Lower lobe of right lung (tissue), 2 donors: ENCODE measurements at regions not wholly inside any gene's neighbourhood (a gene's known extent, or its start where the extent isn't known, plus 50 kb on each side); places are given as distances from the start of the nearest gene placed in this dataset.

Source experiments
- ATAC-seq, 2 donors: fragments of 200-7000 bp; cut with Tn5 transposase; one replicate each; pipeline ENCODE4 v1.9.1; 2020 to 2022; ENCODE audit warnings: mild to moderate bottlenecking in 2 of 2, moderate library complexity in 2 of 2
- DNase-seq: peaks from one replicate; pipeline ENCODE4 v3.0.0-alpha.2; 2020
- H3K27ac ChIP-seq: fragments of 200-600 bp; one replicate; pipeline ENCODE4 v1.8.0; 2022
- H3K27me3 ChIP-seq: fragments of 200-600 bp; one replicate; pipeline ENCODE4 v1.8.0; 2022; ENCODE audit warnings: low read depth
- H3K36me3 ChIP-seq: fragments of 200-600 bp; one replicate; pipeline ENCODE4 v1.8.0; 2022; ENCODE audit warnings: mild to moderate bottlenecking
- H3K4me1 ChIP-seq: fragments of 200-600 bp; one replicate; pipeline ENCODE4 v1.8.0; 2022
- H3K4me3 ChIP-seq: fragments of 200-600 bp; one replicate; pipeline ENCODE4 v1.8.0; 2022; ENCODE audit warnings: mild to moderate bottlenecking
- H3K9me3 ChIP-seq: fragments of 200-600 bp; one replicate; pipeline ENCODE4 v1.8.0; 2022
- intact Hi-C: fragments of 100-400 bp; cut with DNase I; formaldehyde crosslinking; loops from one replicate; pipeline ENCODE4 v1.11.0; 2022
- TF ChIP-seq, protein P1 (sequence below): fragments of 200-600 bp; IDR thresholded peaks from one replicate; pipeline ENCODE4 v1.8.0; 2022; ENCODE audit warnings: antibody characterized with exemption, mild to moderate bottlenecking
- donor health status: DM: no; HTN: yes; CAD: no; lungs with severe emphysema.

DNA sequence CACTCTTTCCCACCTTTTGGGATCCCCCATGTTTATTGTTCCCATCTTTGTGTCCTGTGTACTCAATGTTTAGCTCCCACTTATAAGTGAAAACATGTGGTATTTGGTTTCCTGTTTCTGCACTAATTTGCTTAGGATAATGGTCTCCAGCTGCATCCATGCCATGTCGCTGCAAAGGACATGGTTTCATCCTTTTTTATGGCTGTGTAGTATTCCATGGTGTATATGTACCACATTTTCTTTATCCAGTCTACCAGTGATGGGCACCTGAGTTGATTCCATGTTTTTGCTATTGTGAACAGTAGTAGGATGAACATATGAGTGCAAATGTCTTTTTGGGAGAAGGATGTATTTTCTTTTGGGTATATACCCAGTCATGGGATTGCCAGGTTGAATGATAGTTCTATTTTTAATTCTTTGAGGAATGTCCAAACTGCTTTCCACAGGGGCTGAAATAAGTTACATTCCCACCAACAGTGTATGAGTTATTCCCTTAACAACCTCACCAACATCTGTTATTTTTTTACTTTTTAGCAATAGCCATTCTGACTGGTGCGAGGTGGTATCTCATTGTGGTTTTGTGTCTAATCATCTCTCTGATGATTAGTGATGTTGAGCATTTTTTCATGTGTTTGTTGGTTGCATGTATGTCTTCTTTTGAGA, 55.7 kb upstream of the MEDAG start:
- ATAC-seq (no peak), DNase-seq (no peak)
- Histone ChIP-seq H3K27ac (no peak overlapping the region), H3K4me1 (no peaks in the 10 kb centered on the region), H3K27me3 (no peaks in the 10 kb centered on the region), H3K9me3 (no peaks in the 10 kb centered on the region), H3K36me3 (no peaks in the 10 kb centered on the region), H3K4me3 (no peak overlapping the region)
- intact Hi-C loops, result no loop called here
- TF ChIP-seq, protein P1, sequence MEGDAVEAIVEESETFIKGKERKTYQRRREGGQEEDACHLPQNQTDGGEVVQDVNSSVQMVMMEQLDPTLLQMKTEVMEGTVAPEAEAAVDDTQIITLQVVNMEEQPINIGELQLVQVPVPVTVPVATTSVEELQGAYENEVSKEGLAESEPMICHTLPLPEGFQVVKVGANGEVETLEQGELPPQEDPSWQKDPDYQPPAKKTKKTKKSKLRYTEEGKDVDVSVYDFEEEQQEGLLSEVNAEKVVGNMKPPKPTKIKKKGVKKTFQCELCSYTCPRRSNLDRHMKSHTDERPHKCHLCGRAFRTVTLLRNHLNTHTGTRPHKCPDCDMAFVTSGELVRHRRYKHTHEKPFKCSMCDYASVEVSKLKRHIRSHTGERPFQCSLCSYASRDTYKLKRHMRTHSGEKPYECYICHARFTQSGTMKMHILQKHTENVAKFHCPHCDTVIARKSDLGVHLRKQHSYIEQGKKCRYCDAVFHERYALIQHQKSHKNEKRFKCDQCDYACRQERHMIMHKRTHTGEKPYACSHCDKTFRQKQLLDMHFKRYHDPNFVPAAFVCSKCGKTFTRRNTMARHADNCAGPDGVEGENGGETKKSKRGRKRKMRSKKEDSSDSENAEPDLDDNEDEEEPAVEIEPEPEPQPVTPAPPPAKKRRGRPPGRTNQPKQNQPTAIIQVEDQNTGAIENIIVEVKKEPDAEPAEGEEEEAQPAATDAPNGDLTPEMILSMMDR, result no peak

DNA sequence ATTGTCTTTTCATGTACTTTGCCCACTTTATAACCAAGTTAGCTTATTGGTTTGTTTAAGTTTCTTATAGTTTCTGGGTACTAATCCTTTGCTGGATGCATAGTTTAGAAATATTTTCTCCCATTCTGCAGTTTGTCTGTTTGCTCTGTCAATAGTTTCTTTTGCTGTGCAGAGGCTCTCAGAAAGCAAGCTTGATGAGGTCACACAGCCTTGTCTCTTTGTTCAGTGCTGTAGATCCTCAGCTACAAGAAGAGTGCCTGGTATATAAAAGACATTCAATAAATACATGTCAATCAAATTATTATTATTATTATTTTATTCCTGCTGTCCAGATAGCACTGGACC, 55.2 kb upstream of the MEDAG start:
- intact Hi-C loops, result no loop called here
- Histone ChIP-seq H3K4me1 (no peaks in the 10 kb centered on the region), H3K27ac (no peak overlapping the region), H3K9me3 (no peaks in the 10 kb centered on the region), H3K4me3 (no peak overlapping the region), H3K27me3 (no peaks in the 10 kb centered on the region), H3K36me3 (no peaks in the 10 kb centered on the region)
- DNase-seq, result no peak
- no peak for ATAC-seq
- TF ChIP-seq, protein P1, result no peak

DNA sequence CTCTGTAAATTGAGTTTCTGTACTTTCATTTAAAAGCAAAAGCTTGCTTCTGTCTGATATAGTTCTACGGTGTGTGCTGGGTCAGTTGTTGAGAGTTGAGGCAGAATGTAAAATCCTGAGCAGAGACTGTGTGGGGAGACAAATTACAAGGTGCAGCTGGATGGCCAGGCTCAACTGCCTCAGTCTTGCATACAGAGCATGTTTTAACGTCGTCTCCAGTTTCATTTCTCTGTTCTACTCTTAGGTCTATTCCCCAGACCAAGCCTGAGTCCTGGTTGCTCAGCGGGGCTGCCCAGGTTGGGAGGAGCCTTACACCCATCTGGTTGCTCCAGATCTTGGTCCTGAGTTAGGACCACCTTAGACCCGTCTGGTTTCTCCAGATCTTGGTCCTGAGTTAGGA, 54.4 kb upstream of the MEDAG start:
- TF ChIP-seq, protein P1, result no peak
- no peaks in the 10 kb centered on the region for H3K4me1 ChIP-seq
- no peak for DNase-seq
- intact Hi-C loops, result no loop called here
- H3K27ac ChIP-seq, result no peak overlapping the region
- no peak overlapping the region for H3K4me3 ChIP-seq
- no peaks in the 10 kb centered on the region for H3K27me3 ChIP-seq
- no peak for ATAC-seq
- H3K36me3 ChIP-seq, result no peaks in the 10 kb centered on the region
- H3K9me3 ChIP-seq, result no peaks in the 10 kb centered on the region

DNA sequence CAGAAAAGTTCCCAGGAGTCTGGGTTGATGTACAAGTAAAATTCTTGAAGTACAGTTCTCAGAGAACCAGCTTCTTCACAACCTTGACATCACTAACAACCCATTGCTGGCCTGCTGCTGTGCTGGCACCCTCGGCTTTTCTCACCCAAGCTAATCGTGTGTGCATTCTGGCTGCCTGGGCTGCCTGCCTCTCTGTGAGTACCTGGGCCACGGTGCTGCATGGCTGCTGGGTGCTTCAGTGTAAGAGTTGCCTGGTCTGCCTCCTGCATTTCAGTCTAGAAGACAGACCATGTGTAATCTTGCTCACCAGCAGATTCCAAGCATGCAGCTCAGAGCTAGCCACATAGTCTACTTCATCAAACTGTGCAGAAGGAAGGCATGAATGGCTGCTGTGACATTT, 50.5 kb upstream of the MEDAG start:
- Histone ChIP-seq H3K4me3 (no peak overlapping the region), H3K27me3 (no peaks in the 10 kb centered on the region), H3K36me3 (no peaks in the 10 kb centered on the region), H3K27ac (no peak overlapping the region), H3K9me3 (no peaks in the 10 kb centered on the region), H3K4me1 (no peaks in the 10 kb centered on the region)
- intact Hi-C loops, result no loop called here
- ATAC-seq, result no peak
- TF ChIP-seq, protein P1, result no peak
- no peak for DNase-seq

DNA sequence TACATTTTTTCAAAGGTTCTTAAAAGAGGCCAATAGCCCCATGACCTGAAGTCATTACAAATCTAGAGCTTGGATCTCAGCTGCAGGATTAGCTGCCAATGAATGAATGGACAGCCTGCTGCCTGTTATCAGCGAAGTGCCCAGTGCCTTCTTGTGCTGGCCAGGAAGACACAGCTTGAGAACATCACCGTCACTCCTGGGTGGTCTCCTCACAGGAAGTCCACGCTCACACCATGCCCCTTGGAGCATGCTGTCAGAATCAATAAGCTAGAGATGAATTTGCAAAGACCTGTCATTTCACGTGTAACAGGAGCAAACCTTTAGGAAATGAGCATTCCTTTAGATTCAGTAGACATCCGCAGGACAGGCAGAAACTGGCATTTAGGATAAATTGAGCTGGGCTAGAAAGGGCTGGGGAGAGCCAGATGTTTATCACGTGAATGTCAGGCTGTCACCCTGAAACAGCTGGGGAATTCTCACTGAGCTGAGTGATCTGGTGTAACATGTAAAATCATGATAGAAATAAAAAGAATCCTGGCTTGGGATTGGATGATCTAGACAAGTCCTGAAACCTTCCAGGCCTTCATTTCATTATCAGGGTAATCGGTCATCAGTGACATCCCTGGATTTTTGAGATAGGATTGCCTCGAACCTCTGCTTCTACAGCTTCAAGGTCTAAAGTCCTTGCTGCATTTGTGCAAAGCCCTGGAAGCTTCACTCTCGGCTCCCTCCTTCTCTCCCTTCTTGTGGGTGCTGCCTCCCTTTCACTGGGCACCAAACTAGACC, 49.9 kb upstream of the MEDAG start:
- intact Hi-C loops, result no loop called here
- no peak for DNase-seq
- no peaks in the 10 kb centered on the region for H3K4me1 ChIP-seq

More for the DNA sequence above, 49.9 kb upstream of the MEDAG start:
- TF ChIP-seq, protein P1, result no peak
- Histone ChIP-seq H3K27me3 (no peaks in the 10 kb centered on the region), H3K27ac (no peak overlapping the region), H3K4me3 (no peak overlapping the region), H3K9me3 (no peaks in the 10 kb centered on the region), H3K36me3 (no peaks in the 10 kb centered on the region)
- ATAC-seq, result peak in 1 of 2 donors; percentile 24
